ENCODE measurements at regions not wholly inside any gene's neighbourhood (a gene's known extent, or its start where the extent isn't known, plus 50 kb on each side); places are given as distances from the start of the nearest gene placed in this dataset.
"Not testable (repeated sequence)": the region's sequence is repeated elsewhere in the genome, so short reads cannot be mapped to it uniquely, and the experiment has no call there.

- DNase-seq (ENCODE audit: low read depth), result no peak
These were observed 216.9 kb downstream of the RPAP3 start for GRCh38 chr12:47488888-47489287.

- no peak for DNase-seq (ENCODE audit: low read depth)
These were observed 224.8 kb downstream of the RPAP3 start for GRCh38 chr12:47481041-47481440.

GRCh38 chr12:47478426-47478825 is 227.4 kb downstream of the RPAP3 start:
- no peak for DNase-seq (ENCODE audit: low read depth)

- peak; percentile 28 for DNase-seq (ENCODE audit: low read depth)
These were observed 232.7 kb downstream of the RPAP3 start for GRCh38 chr12:47473091-47473490.

GRCh38 chr12:47470349-47470748 is 235.5 kb downstream of the RPAP3 start:
- DNase-seq (ENCODE audit: low read depth), result not testable (repeated sequence)

- DNase-seq (ENCODE audit: low read depth), result not testable (repeated sequence)
These were observed 241.9 kb downstream of the RPAP3 start for GRCh38 chr12:47463918-47464317.

GRCh38 chr12:47458279-47458678 is 247.6 kb downstream of the RPAP3 start:
- peak; percentile 95 for DNase-seq (ENCODE audit: low read depth)

GRCh38 chr12:47449797-47450196 is 256.0 kb downstream of the RPAP3 start:
- DNase-seq (ENCODE audit: low read depth), result no peak

- no peak for DNase-seq (ENCODE audit: low read depth)
These were observed 263.5 kb downstream of the RPAP3 start for GRCh38 chr12:47442310-47442709.

- DNase-seq (ENCODE audit: low read depth), result no peak
These were observed 264.3 kb downstream of the RPAP3 start for GRCh38 chr12:47441490-47441889.

- DNase-seq (ENCODE audit: low read depth), result no peak
These were observed 267.7 kb downstream of the RPAP3 start for GRCh38 chr12:47438175-47438574.

- DNase-seq (ENCODE audit: low read depth), result no peak
These were observed 268.3 kb downstream of the RPAP3 start for GRCh38 chr12:47437570-47437969.

- DNase-seq (ENCODE audit: low read depth), result no peak
These were observed 272.0 kb downstream of the RPAP3 start for GRCh38 chr12:47433876-47434275.

GRCh38 chr12:47426678-47427309 is 279.0 kb downstream of the RPAP3 start:
- DNase-seq (ENCODE audit: low read depth), result not testable (repeated sequence)

GRCh38 chr12:47422611-47423010 is 283.2 kb downstream of the RPAP3 start:
- no peak for DNase-seq (ENCODE audit: low read depth)

GRCh38 chr12:47419497-47419896 is 286.3 kb downstream of the RPAP3 start:
- no peak for DNase-seq (ENCODE audit: low read depth)

- DNase-seq (ENCODE audit: low read depth), result no peak
These were observed 287.9 kb downstream of the RPAP3 start for GRCh38 chr12:47417955-47418354.

- DNase-seq (ENCODE audit: low read depth), result no peak
These were observed 288.7 kb downstream of the RPAP3 start for GRCh38 chr12:47417121-47417520.

- no peak for DNase-seq (ENCODE audit: low read depth)
These were observed 290.8 kb downstream of the RPAP3 start for GRCh38 chr12:47415054-47415453.

GRCh38 chr12:47414511-47414910 is 291.3 kb downstream of the RPAP3 start:
- no peak for DNase-seq (ENCODE audit: low read depth)

GRCh38 chr12:47413806-47414205 is 292.0 kb downstream of the RPAP3 start:
- DNase-seq (ENCODE audit: low read depth), result peak; percentile 36

- DNase-seq (ENCODE audit: low read depth), result no peak
These were observed 293.1 kb downstream of the RPAP3 start for GRCh38 chr12:47412601-47413236.

GRCh38 chr12:47411966-47412365 is 293.9 kb downstream of the RPAP3 start:
- no peak for DNase-seq (ENCODE audit: low read depth)

GRCh38 chr12:47410862-47411261 is 295.0 kb downstream of the RPAP3 start:
- no peak for DNase-seq (ENCODE audit: low read depth)

All from renal cortical epithelial cell (primary cell).